ENCODE measurements at regions not wholly inside any gene's neighbourhood (a gene's known extent, or its start where the extent isn't known, plus 50 kb on each side); places are given as distances from the start of the nearest gene placed in this dataset.
"Not testable (repeated sequence)": the region's sequence is repeated elsewhere in the genome, so short reads cannot be mapped to it uniquely, and the experiment has no call there.

GRCh38 chr16:29268348-29268747 lies 138.2 kb downstream of the NPIPB11 start:
- H3K27ac Mint-ChIP-seq; H3K9me3 ChIP-seq (ENCODE audit: low read depth); H3K9ac ChIP-seq; DNase-seq (ENCODE audit: low spot score); H3F3A ChIP-seq (ENCODE audit: low read depth); H3K4me3 Mint-ChIP-seq; H3K27me3 ChIP-seq; H3K4me1 ChIP-seq; H3K27me3 Mint-ChIP-seq (ENCODE audit: insufficient read depth, low read depth); H3K36me3 ChIP-seq; H3K36me3 Mint-ChIP-seq; H3K4me3 ChIP-seq; H3K79me2 ChIP-seq (ENCODE audit: low read depth); H3K4me2 ChIP-seq; H3K27ac ChIP-seq; H4K20me1 ChIP-seq (ENCODE audit: low read depth); H2AFZ ChIP-seq (replicated peaks): not testable (repeated sequence)
- peaks cover 16% of the 10 kb centered on the region for H3K4me1 Mint-ChIP-seq
- H3K9me3 Mint-ChIP-seq = peaks cover 15% of the 10 kb centered on the region

- H3K36me3 Mint-ChIP-seq, H3K27ac Mint-ChIP-seq: not testable (repeated sequence)
- peaks cover 16% of the 10 kb centered on the region for H3K4me1 Mint-ChIP-seq
Measured at GRCh38 chr16:29267891-29268290, 138.6 kb downstream of the NPIPB11 start.

GRCh38 chr16:29267055-29267619 lies 139.4 kb downstream of the NPIPB11 start:
- not testable (repeated sequence) for H3K27ac Mint-ChIP-seq; H3K4me3 ChIP-seq; H3K9ac ChIP-seq; H3K27me3 Mint-ChIP-seq (ENCODE audit: insufficient read depth, low read depth); H3K4me3 Mint-ChIP-seq; DNase-seq (ENCODE audit: low spot score); H3F3A ChIP-seq (ENCODE audit: low read depth); H3K27me3 ChIP-seq; H4K20me1 ChIP-seq (ENCODE audit: low read depth); H2AFZ ChIP-seq (replicated peaks); H3K9me3 ChIP-seq (ENCODE audit: low read depth); H3K4me2 ChIP-seq; H3K36me3 Mint-ChIP-seq; H3K36me3 ChIP-seq; H3K27ac ChIP-seq; H3K4me1 ChIP-seq; H3K79me2 ChIP-seq (ENCODE audit: low read depth); H3K9me3 Mint-ChIP-seq
- H3K4me1 Mint-ChIP-seq = peaks cover 18% of the 10 kb centered on the region

More at GRCh38 chr16:29267891-29268290, 138.6 kb downstream of the NPIPB11 start:
- H3F3A ChIP-seq (ENCODE audit: low read depth); H3K27me3 ChIP-seq; H3K4me3 ChIP-seq; H3K9ac ChIP-seq; H4K20me1 ChIP-seq (ENCODE audit: low read depth); H3K9me3 ChIP-seq (ENCODE audit: low read depth); H3K79me2 ChIP-seq (ENCODE audit: low read depth); H3K27ac ChIP-seq; H3K4me2 ChIP-seq; H2AFZ ChIP-seq (replicated peaks); H3K27me3 Mint-ChIP-seq (ENCODE audit: insufficient read depth, low read depth); H3K4me1 ChIP-seq; H3K4me3 Mint-ChIP-seq; H3K36me3 ChIP-seq; DNase-seq (ENCODE audit: low spot score): not testable (repeated sequence)
- H3K9me3 Mint-ChIP-seq = peaks cover 15% of the 10 kb centered on the region

GRCh38 chr16:29266612-29267011 lies 139.9 kb downstream of the NPIPB11 start:
- H3K4me1 ChIP-seq, H3K27ac ChIP-seq, H3K9ac ChIP-seq: not testable (repeated sequence)

GRCh38 chr16:29265255-29265853 lies 141.2 kb downstream of the NPIPB11 start:
- H3K27ac Mint-ChIP-seq; H3K4me1 ChIP-seq; H3K9ac ChIP-seq; H3F3A ChIP-seq (ENCODE audit: low read depth); H3K27ac ChIP-seq; H2AFZ ChIP-seq (replicated peaks); H3K4me3 ChIP-seq; H3K4me2 ChIP-seq; H4K20me1 ChIP-seq (ENCODE audit: low read depth); H3K9me3 Mint-ChIP-seq; H3K79me2 ChIP-seq (ENCODE audit: low read depth); H3K36me3 ChIP-seq; DNase-seq (ENCODE audit: low spot score); H3K36me3 Mint-ChIP-seq; H3K9me3 ChIP-seq (ENCODE audit: low read depth); H3K4me3 Mint-ChIP-seq; H3K27me3 ChIP-seq; H3K27me3 Mint-ChIP-seq (ENCODE audit: insufficient read depth, low read depth): not testable (repeated sequence)
- H3K4me1 Mint-ChIP-seq = peaks cover 21% of the 10 kb centered on the region

More at GRCh38 chr16:29266612-29267011, 139.9 kb downstream of the NPIPB11 start:
- H3K9me3 ChIP-seq (ENCODE audit: low read depth); H3K9me3 Mint-ChIP-seq; H3K36me3 Mint-ChIP-seq; H4K20me1 ChIP-seq (ENCODE audit: low read depth); H3K36me3 ChIP-seq; H3K4me2 ChIP-seq; H2AFZ ChIP-seq (replicated peaks); H3K79me2 ChIP-seq (ENCODE audit: low read depth); H3K4me3 ChIP-seq; H3F3A ChIP-seq (ENCODE audit: low read depth); H3K27me3 Mint-ChIP-seq (ENCODE audit: insufficient read depth, low read depth); H3K27me3 ChIP-seq; H3K27ac Mint-ChIP-seq; DNase-seq (ENCODE audit: low spot score): not testable (repeated sequence)
- peak overlapping the region; percentile 30 for H3K4me3 Mint-ChIP-seq
- H3K4me1 Mint-ChIP-seq = peaks cover 18% of the 10 kb centered on the region

GRCh38 chr16:29264080-29264837 lies 142.3 kb downstream of the NPIPB11 start:
- Mint-ChIP-seq H3K4me1 (peaks cover 18% of the 10 kb centered on the region), H3K27ac (peak overlapping the region; percentile 43)
- H3K9ac ChIP-seq; H3K4me3 ChIP-seq; H2AFZ ChIP-seq (replicated peaks); DNase-seq (ENCODE audit: low spot score); H3K4me3 Mint-ChIP-seq; H3K36me3 Mint-ChIP-seq; H3K79me2 ChIP-seq (ENCODE audit: low read depth); H3K27me3 Mint-ChIP-seq (ENCODE audit: insufficient read depth, low read depth); H3K4me2 ChIP-seq; H3K36me3 ChIP-seq; H3K9me3 Mint-ChIP-seq; H4K20me1 ChIP-seq (ENCODE audit: low read depth); H3K27ac ChIP-seq; H3K27me3 ChIP-seq; H3K4me1 ChIP-seq; H3F3A ChIP-seq (ENCODE audit: low read depth); H3K9me3 ChIP-seq (ENCODE audit: low read depth): not testable (repeated sequence)

- H3K27ac Mint-ChIP-seq = peak overlapping the region; percentile 46
- H3K9ac ChIP-seq; H3K79me2 ChIP-seq (ENCODE audit: low read depth); DNase-seq (ENCODE audit: low spot score); H3K36me3 ChIP-seq; H4K20me1 ChIP-seq (ENCODE audit: low read depth); H3K27me3 ChIP-seq; H3K4me3 Mint-ChIP-seq; H3K4me1 ChIP-seq; H3K27ac ChIP-seq; H3F3A ChIP-seq (ENCODE audit: low read depth); H3K9me3 Mint-ChIP-seq; H3K36me3 Mint-ChIP-seq; H3K27me3 Mint-ChIP-seq (ENCODE audit: insufficient read depth, low read depth); H3K4me2 ChIP-seq; H2AFZ ChIP-seq (replicated peaks); H3K9me3 ChIP-seq (ENCODE audit: low read depth); H3K4me3 ChIP-seq: not testable (repeated sequence)
- H3K4me1 Mint-ChIP-seq = peaks cover 18% of the 10 kb centered on the region
Measured at GRCh38 chr16:29262725-29263124, 143.8 kb downstream of the NPIPB11 start.
